ENCODE measurements at regions not wholly inside any gene's neighbourhood (a gene's known extent, or its start where the extent isn't known, plus 50 kb on each side); places are given as distances from the start of the nearest gene placed in this dataset.

GRCh38 chr2:60234274-60234986 lies 319.0 kb downstream of the BCL11A start:
- H3K27me3 ChIP-seq, result no peaks in the 10 kb centered on the region
- no peaks in the 10 kb centered on the region for H3K36me3 ChIP-seq
- no peak overlapping the region for H3K4me3 ChIP-seq (ENCODE audit: low read depth, low read length)
- TF ChIP-seq CTCF (IDR thresholded peaks at IDR 0.05; ENCODE audit: low read depth, low read length), result no peak
- H3K9me3 ChIP-seq, result no peaks in the 10 kb centered on the region
- DNase-seq, result no peak
- no peaks in the 10 kb centered on the region for H3K4me1 ChIP-seq

- no peaks in the 10 kb centered on the region for H3K4me1 ChIP-seq
These were observed 322.9 kb downstream of the BCL11A start for GRCh38 chr2:60230596-60230995.

GRCh38 chr2:60230037-60230436 lies 323.4 kb downstream of the BCL11A start:
- H3K36me3 ChIP-seq, result no peaks in the 10 kb centered on the region
- no peaks in the 10 kb centered on the region for H3K9me3 ChIP-seq
- no peak for DNase-seq
- H3K4me1 ChIP-seq, result no peaks in the 10 kb centered on the region
- no peak overlapping the region for H3K4me3 ChIP-seq (ENCODE audit: low read depth, low read length)
- TF ChIP-seq CTCF (IDR thresholded peaks at IDR 0.05; ENCODE audit: low read depth, low read length), result no peak
- no peaks in the 10 kb centered on the region for H3K27me3 ChIP-seq

More at GRCh38 chr2:60230596-60230995, 322.9 kb downstream of the BCL11A start:
- no peaks in the 10 kb centered on the region for H3K9me3 ChIP-seq
- no peaks in the 10 kb centered on the region for H3K36me3 ChIP-seq
- H3K27me3 ChIP-seq, result no peaks in the 10 kb centered on the region
- TF ChIP-seq CTCF (IDR thresholded peaks at IDR 0.05; ENCODE audit: low read depth, low read length), result no peak
- DNase-seq, result no peak
- H3K4me3 ChIP-seq (ENCODE audit: low read depth, low read length), result no peak overlapping the region

- Histone ChIP-seq H3K9me3 (no peaks in the 10 kb centered on the region), H3K27me3 (no peaks in the 10 kb centered on the region), H3K4me3 (ENCODE audit: low read depth, low read length) (no peak overlapping the region), H3K36me3 (no peaks in the 10 kb centered on the region), H3K4me1 (no peaks in the 10 kb centered on the region)
- DNase-seq, result no peak
- TF ChIP-seq CTCF (IDR thresholded peaks at IDR 0.05; ENCODE audit: low read depth, low read length), result no peak
These were observed 326.5 kb downstream of the BCL11A start for GRCh38 chr2:60226943-60227342.

GRCh38 chr2:60226191-60226590 lies 327.3 kb downstream of the BCL11A start:
- DNase-seq, result no peak
- H3K4me1 ChIP-seq, result no peaks in the 10 kb centered on the region
- no peaks in the 10 kb centered on the region for H3K27me3 ChIP-seq
- no peak overlapping the region for H3K4me3 ChIP-seq (ENCODE audit: low read depth, low read length)
- no peaks in the 10 kb centered on the region for H3K36me3 ChIP-seq
- H3K9me3 ChIP-seq, result no peaks in the 10 kb centered on the region
- no peak for TF ChIP-seq CTCF (IDR thresholded peaks at IDR 0.05; ENCODE audit: low read depth, low read length)

GRCh38 chr2:60223859-60224258 lies 329.6 kb downstream of the BCL11A start:
- no peak for DNase-seq
- H3K27me3 ChIP-seq, result no peaks in the 10 kb centered on the region
- TF ChIP-seq CTCF (IDR thresholded peaks at IDR 0.05; ENCODE audit: low read depth, low read length), result no peak
- H3K4me1 ChIP-seq, result no peaks in the 10 kb centered on the region
- H3K36me3 ChIP-seq, result no peaks in the 10 kb centered on the region
- H3K4me3 ChIP-seq (ENCODE audit: low read depth, low read length), result no peak overlapping the region
- H3K9me3 ChIP-seq, result no peaks in the 10 kb centered on the region

Measured in BE2C (cell line).